ENCODE measurements at regions not wholly inside any gene's neighbourhood (a gene's known extent, or its start where the extent isn't known, plus 50 kb on each side); places are given as distances from the start of the nearest gene placed in this dataset.

DNA sequence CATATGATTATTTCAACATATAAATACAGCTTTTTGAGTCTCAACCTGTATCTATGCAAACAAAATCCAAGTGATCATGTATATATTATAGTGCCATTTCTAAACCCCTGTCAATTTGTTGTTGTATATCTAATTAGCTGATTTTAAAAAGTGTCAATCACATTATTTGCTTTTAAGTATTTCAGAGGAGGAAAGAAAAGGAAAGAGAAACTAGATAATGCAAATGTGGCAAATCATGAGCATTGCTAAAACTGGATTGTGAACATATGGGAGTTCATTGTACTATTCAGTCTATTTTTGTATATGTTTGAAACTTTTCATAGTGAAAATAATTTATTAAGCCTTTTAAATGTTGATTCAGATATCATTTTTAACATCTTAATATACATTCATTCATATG lies 190.7 kb downstream of the ZIC4 start:
- TF ChIP-seq, protein P1, sequence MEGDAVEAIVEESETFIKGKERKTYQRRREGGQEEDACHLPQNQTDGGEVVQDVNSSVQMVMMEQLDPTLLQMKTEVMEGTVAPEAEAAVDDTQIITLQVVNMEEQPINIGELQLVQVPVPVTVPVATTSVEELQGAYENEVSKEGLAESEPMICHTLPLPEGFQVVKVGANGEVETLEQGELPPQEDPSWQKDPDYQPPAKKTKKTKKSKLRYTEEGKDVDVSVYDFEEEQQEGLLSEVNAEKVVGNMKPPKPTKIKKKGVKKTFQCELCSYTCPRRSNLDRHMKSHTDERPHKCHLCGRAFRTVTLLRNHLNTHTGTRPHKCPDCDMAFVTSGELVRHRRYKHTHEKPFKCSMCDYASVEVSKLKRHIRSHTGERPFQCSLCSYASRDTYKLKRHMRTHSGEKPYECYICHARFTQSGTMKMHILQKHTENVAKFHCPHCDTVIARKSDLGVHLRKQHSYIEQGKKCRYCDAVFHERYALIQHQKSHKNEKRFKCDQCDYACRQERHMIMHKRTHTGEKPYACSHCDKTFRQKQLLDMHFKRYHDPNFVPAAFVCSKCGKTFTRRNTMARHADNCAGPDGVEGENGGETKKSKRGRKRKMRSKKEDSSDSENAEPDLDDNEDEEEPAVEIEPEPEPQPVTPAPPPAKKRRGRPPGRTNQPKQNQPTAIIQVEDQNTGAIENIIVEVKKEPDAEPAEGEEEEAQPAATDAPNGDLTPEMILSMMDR (IDR thresholded peaks at IDR 0.05), result no peak
- no peak for TF ChIP-seq POLR2AphosphoS5 (IDR thresholded peaks at IDR 0.05; ENCODE audit: low read depth, low read length)
- TF ChIP-seq, protein P2, sequence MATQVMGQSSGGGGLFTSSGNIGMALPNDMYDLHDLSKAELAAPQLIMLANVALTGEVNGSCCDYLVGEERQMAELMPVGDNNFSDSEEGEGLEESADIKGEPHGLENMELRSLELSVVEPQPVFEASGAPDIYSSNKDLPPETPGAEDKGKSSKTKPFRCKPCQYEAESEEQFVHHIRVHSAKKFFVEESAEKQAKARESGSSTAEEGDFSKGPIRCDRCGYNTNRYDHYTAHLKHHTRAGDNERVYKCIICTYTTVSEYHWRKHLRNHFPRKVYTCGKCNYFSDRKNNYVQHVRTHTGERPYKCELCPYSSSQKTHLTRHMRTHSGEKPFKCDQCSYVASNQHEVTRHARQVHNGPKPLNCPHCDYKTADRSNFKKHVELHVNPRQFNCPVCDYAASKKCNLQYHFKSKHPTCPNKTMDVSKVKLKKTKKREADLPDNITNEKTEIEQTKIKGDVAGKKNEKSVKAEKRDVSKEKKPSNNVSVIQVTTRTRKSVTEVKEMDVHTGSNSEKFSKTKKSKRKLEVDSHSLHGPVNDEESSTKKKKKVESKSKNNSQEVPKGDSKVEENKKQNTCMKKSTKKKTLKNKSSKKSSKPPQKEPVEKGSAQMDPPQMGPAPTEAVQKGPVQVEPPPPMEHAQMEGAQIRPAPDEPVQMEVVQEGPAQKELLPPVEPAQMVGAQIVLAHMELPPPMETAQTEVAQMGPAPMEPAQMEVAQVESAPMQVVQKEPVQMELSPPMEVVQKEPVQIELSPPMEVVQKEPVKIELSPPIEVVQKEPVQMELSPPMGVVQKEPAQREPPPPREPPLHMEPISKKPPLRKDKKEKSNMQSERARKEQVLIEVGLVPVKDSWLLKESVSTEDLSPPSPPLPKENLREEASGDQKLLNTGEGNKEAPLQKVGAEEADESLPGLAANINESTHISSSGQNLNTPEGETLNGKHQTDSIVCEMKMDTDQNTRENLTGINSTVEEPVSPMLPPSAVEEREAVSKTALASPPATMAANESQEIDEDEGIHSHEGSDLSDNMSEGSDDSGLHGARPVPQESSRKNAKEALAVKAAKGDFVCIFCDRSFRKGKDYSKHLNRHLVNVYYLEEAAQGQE (IDR thresholded peaks at IDR 0.05; ENCODE audit: insufficient read depth in 1 of 2, low read depth in 2 of 2, low read length in 1 of 2), result no peak
- TF ChIP-seq TCF7L2 (IDR thresholded peaks at IDR 0.05; ENCODE audit: low read depth, low read length), result no peak
- no peak for TF ChIP-seq SIN3A (IDR thresholded peaks at IDR 0.05; ENCODE audit: borderline replicate concordance, insufficient read depth, low read depth, low read length)
